GM18868 (cell line): ENCODE measurements at regions not wholly inside any gene's neighbourhood (a gene's known extent, or its start where the extent isn't known, plus 50 kb on each side); places are given as distances from the start of the nearest gene placed in this dataset.
"Not testable (repeated sequence)": the region's sequence is repeated elsewhere in the genome, so short reads cannot be mapped to it uniquely, and the experiment has no call there.

Source experiments
- ATAC-seq: cut with Tn5 transposase; IDR thresholded peaks from one replicate; pipeline ENCODE4 v1.9.1; 2021; ENCODE audit warnings: mild to moderate bottlenecking, moderate library complexity; ENCODE audit not compliant: unreplicated experiment

GRCh38 chr5:42066131-42066530 lies 141.1 kb downstream of the FBXO4 start:
- no peak for ATAC-seq

GRCh38 chr5:42074353-42074752 lies 149.3 kb downstream of the FBXO4 start:
- ATAC-seq: no peak

- ATAC-seq: no peak
These were observed 164.6 kb downstream of the FBXO4 start for GRCh38 chr5:42089705-42090104.

- ATAC-seq: no peak
These were observed 165.1 kb downstream of the FBXO4 start for GRCh38 chr5:42090162-42090561.

GRCh38 chr5:42099846-42100245 lies 174.8 kb downstream of the FBXO4 start:
- not testable (repeated sequence) for ATAC-seq

GRCh38 chr5:42108468-42108867 lies 183.4 kb downstream of the FBXO4 start:
- no peak for ATAC-seq

GRCh38 chr5:42109006-42109572 lies 184.0 kb downstream of the FBXO4 start:
- ATAC-seq: no peak

GRCh38 chr5:42115721-42116120 lies 190.6 kb downstream of the FBXO4 start:
- not testable (repeated sequence) for ATAC-seq

GRCh38 chr5:42120070-42120469 lies 195.0 kb downstream of the FBXO4 start:
- no peak for ATAC-seq

GRCh38 chr5:42121401-42121800 lies 196.3 kb downstream of the FBXO4 start:
- ATAC-seq: no peak

- no peak for ATAC-seq
These were observed 206.0 kb downstream of the FBXO4 start for GRCh38 chr5:42131081-42131480.

- no peak for ATAC-seq
These were observed 218.3 kb downstream of the FBXO4 start for GRCh38 chr5:42143361-42143760.

GRCh38 chr5:42148813-42149212 lies 223.7 kb downstream of the FBXO4 start:
- no peak for ATAC-seq

- ATAC-seq: no peak
These were observed 232.1 kb downstream of the FBXO4 start for GRCh38 chr5:42157215-42157614.

- ATAC-seq: no peak
These were observed 238.0 kb downstream of the FBXO4 start for GRCh38 chr5:42163083-42163482.

- ATAC-seq: no peak
These were observed 243.1 kb downstream of the FBXO4 start for GRCh38 chr5:42168091-42168670.

GRCh38 chr5:42176118-42176517 lies 247.1 kb upstream of the GHR start:
- not testable (repeated sequence) for ATAC-seq

GRCh38 chr5:42179843-42180242 lies 243.4 kb upstream of the GHR start:
- not testable (repeated sequence) for ATAC-seq

- peak; percentile 48 for ATAC-seq
These were observed 206.3 kb upstream of the GHR start for GRCh38 chr5:42216904-42217303.

GRCh38 chr5:42217791-42218190 lies 205.4 kb upstream of the GHR start:
- no peak for ATAC-seq

GRCh38 chr5:42225009-42225408 lies 198.2 kb upstream of the GHR start:
- ATAC-seq: no peak

GRCh38 chr5:42228279-42228678 lies 195.0 kb upstream of the GHR start:
- no peak for ATAC-seq

- ATAC-seq: no peak
These were observed 192.4 kb upstream of the GHR start for GRCh38 chr5:42230839-42231238.
